ENCODE measurements at regions not wholly inside any gene's neighbourhood (a gene's known extent, or its start where the extent isn't known, plus 50 kb on each side); places are given as distances from the start of the nearest gene placed in this dataset.

- DNase-seq (ENCODE audit: low read depth), result no peak
These were observed 300.4 kb upstream of the NT5C1B start for GRCh38 chr2:18889565-18890332.

- no peak for DNase-seq (ENCODE audit: low read depth)
These were observed 296.1 kb upstream of the NT5C1B start for GRCh38 chr2:18885457-18885856.

GRCh38 chr2:18883616-18884456 lies 294.5 kb upstream of the NT5C1B start:
- DNase-seq (ENCODE audit: low read depth), result peak; percentile 55

GRCh38 chr2:18871430-18871829 lies 282.1 kb upstream of the NT5C1B start:
- no peak for DNase-seq (ENCODE audit: low read depth)

GRCh38 chr2:18870307-18870706 lies 280.9 kb upstream of the NT5C1B start:
- DNase-seq (ENCODE audit: low read depth), result no peak

- DNase-seq (ENCODE audit: low read depth), result no peak
These were observed 272.6 kb upstream of the NT5C1B start for GRCh38 chr2:18861951-18862350.

GRCh38 chr2:18860179-18860578 lies 270.8 kb upstream of the NT5C1B start:
- DNase-seq (ENCODE audit: low read depth), result no peak

- no peak for DNase-seq (ENCODE audit: low read depth)
These were observed 267.4 kb upstream of the NT5C1B start for GRCh38 chr2:18856765-18857164.

GRCh38 chr2:18855027-18855426 lies 265.7 kb upstream of the NT5C1B start:
- peak; percentile 51 for DNase-seq (ENCODE audit: low read depth)

GRCh38 chr2:18849841-18850578 lies 260.6 kb upstream of the NT5C1B start:
- no peak for DNase-seq (ENCODE audit: low read depth)

GRCh38 chr2:18848646-18849045 lies 259.3 kb upstream of the NT5C1B start:
- DNase-seq (ENCODE audit: low read depth), result no peak

- no peak for DNase-seq (ENCODE audit: low read depth)
These were observed 256.6 kb upstream of the NT5C1B start for GRCh38 chr2:18845854-18846445.

GRCh38 chr2:18842836-18843235 lies 253.5 kb upstream of the NT5C1B start:
- DNase-seq (ENCODE audit: low read depth), result no peak

- no peak for DNase-seq (ENCODE audit: low read depth)
These were observed 252.1 kb upstream of the NT5C1B start for GRCh38 chr2:18841248-18842150.

GRCh38 chr2:18837240-18837639 lies 247.9 kb upstream of the NT5C1B start:
- DNase-seq (ENCODE audit: low read depth), result no peak

- no peak for DNase-seq (ENCODE audit: low read depth)
These were observed 247.1 kb upstream of the NT5C1B start for GRCh38 chr2:18836436-18836835.

- no peak for DNase-seq (ENCODE audit: low read depth)
These were observed 246.4 kb upstream of the NT5C1B start for GRCh38 chr2:18835787-18836186.

GRCh38 chr2:18834341-18834740 lies 245.0 kb upstream of the NT5C1B start:
- DNase-seq (ENCODE audit: low read depth), result peak; percentile 80

- DNase-seq (ENCODE audit: low read depth), result no peak
These were observed 244.6 kb upstream of the NT5C1B start for GRCh38 chr2:18833941-18834340.

- no peak for DNase-seq (ENCODE audit: low read depth)
These were observed 242.6 kb upstream of the NT5C1B start for GRCh38 chr2:18831916-18832510.

GRCh38 chr2:18830962-18831361 lies 241.6 kb upstream of the NT5C1B start:
- DNase-seq (ENCODE audit: low read depth), result no peak

Data from ELR (cell line).